HPDE6-E6E7 (cell line): ENCODE measurements at regions not wholly inside any gene's neighbourhood (a gene's known extent, or its start where the extent isn't known, plus 50 kb on each side); places are given as distances from the start of the nearest gene placed in this dataset.
"Not testable (repeated sequence)": the region's sequence is repeated elsewhere in the genome, so short reads cannot be mapped to it uniquely, and the experiment has no call there.

Experiments used
- DNase-seq: peaks from one replicate; pipeline ENCODE4 v3.0.0; 2011; ENCODE audit warnings: missing footprints; ENCODE audit errors: extremely low spot score

DNA sequence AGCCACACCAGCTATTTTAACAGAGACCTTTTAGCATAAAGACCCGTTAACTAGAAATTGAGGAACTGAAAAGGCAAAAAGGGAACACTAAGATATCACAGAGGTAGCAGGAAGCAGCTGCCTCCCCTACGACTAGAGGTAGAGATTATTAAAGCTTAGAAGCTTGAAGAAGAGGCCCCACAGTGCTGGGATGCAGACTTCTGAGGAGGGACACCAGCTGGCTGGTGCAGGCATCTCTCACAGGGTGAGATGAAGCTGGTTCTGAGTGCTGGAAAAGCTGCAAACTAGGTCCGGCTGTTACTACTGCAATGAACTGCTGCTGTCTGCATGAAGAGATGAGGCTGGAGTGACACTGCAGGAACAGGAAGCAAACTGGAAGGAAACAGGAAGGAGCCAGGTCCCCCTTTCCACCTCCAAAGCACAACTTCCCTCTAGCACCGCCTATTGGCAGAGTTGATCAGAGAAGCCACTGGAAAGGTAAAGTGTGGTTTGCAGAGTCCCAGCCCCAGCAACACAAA is 61.2 kb upstream of the MRPS9 start:
- no peak for DNase-seq

GRCh38 chr2:104977958-104978357 is 59.9 kb upstream of the MRPS9 start:
- DNase-seq, result no peak

DNA sequence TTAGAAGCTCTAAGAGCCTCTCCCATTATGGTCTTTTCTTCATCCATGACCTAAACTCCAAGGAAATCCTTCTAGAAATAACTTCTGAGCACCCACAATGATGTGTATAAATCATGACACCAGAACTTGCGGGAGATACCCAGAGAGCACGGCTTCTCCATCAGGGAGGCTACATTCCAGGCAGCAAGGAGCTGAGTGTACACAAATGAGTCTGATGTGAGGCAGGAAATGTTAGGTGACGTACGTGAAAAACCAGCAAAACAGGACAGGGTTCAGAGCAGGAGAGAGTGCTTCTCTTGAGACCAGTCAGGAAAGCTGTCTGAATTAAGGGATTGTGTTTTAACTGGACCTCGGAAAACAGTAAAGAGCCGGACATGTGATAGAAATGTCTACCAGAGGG is 58.1 kb upstream of the MRPS9 start:
- not testable (repeated sequence) for DNase-seq

DNA sequence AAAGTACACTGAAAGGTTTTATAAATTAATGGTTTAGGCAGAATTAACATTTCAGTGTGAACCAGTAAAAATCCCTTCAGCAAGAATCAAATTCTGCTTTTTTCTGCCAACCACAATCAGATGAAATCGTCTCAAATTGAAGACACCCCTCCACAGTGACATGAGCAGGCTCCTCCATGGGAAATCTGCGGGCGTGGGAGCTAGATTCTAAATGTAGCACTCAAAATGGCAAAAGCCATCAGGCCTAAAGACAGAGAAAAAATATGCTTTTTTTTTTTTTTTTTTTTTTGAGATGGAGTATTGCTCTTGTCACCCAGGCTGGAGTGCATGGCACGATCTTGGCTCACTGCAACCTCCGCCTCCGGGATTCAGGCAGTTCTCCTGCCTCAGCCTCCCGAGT is 55.8 kb upstream of the MRPS9 start:
- DNase-seq, result no peak
